Cardiac muscle cell (in vitro differentiated cells and primary cell): ENCODE measurements at regions not wholly inside any gene's neighbourhood (a gene's known extent, or its start where the extent isn't known, plus 50 kb on each side); places are given as distances from the start of the nearest gene placed in this dataset.

Experiments used
- DNase-seq, 2 donors: peaks; one replicate each; pipeline versions ENCODE4 v3.0.0 to v3.0.0-alpha.2; 2010 to 2017; ENCODE audit warnings: low read depth in 1 of 2, low spot score in 1 of 2
- H3K27ac ChIP-seq: fragments of 200-600 bp; sonication (generic); 2 replicates; pipeline ENCODE4 v1.5.1; 2016
- H3K27me3 ChIP-seq: fragments of 200-600 bp; sonication (generic); 2 replicates; pipeline ENCODE4 v1.6.0; 2016; ENCODE audit warnings: control low read depth
- H3K36me3 ChIP-seq: fragments of 200-600 bp; sonication (generic); 2 replicates; pipeline ENCODE4 v1.5.1; 2016; ENCODE audit warnings: control low read depth
- H3K4me1 ChIP-seq: fragments of 200-600 bp; sonication (generic); 2 replicates; pipeline ENCODE4 v1.8.1; 2017; ENCODE audit warnings: low read depth, mild to moderate bottlenecking, mixed run types
- H3K4me3 ChIP-seq: fragments of 200-600 bp; sonication (generic); 2 replicates; pipeline ENCODE4 v1.5.1; 2016; ENCODE audit warnings: mild to moderate bottlenecking
- H3K9me3 ChIP-seq: fragments of 200-600 bp; sonication (generic); 2 replicates; pipeline ENCODE4 v1.5.1; 2017; ENCODE audit warnings: low read depth, mild to moderate bottlenecking, control low read depth
- CTCF ChIP-seq: IDR thresholded peaks from 2 replicates; pipeline ENCODE4 v1.5.1; 2012; ENCODE audit warnings: low read depth, mild to moderate bottlenecking, low read length

- Histone ChIP-seq H3K27me3 (no peaks in the 10 kb centered on the region), H3K9me3 (no peaks in the 10 kb centered on the region), H3K36me3 (no peaks in the 10 kb centered on the region), H3K4me3 (no peak overlapping the region), H3K27ac (no peak overlapping the region), H3K4me1 (no peaks in the 10 kb centered on the region)
- no peak for DNase-seq
- TF ChIP-seq CTCF = no peak
Observed at GRCh38 chr4:110368409-110368808, 107.5 kb upstream of the ENPEP start.

GRCh38 chr4:110367156-110367555 is 108.8 kb upstream of the ENPEP start:
- no peak overlapping the region for H3K4me3 ChIP-seq
- no peaks in the 10 kb centered on the region for H3K27me3 ChIP-seq
- TF ChIP-seq CTCF = no peak
- no peaks in the 10 kb centered on the region for H3K36me3 ChIP-seq
- no peaks in the 10 kb centered on the region for H3K4me1 ChIP-seq
- no peak overlapping the region for H3K27ac ChIP-seq
- DNase-seq = no peak
- H3K9me3 ChIP-seq = no peaks in the 10 kb centered on the region

GRCh38 chr4:110365761-110366160 is 110.2 kb upstream of the ENPEP start:
- Histone ChIP-seq H3K9me3 (no peaks in the 10 kb centered on the region), H3K27ac (no peak overlapping the region), H3K4me3 (no peak overlapping the region), H3K4me1 (no peaks in the 10 kb centered on the region), H3K36me3 (no peaks in the 10 kb centered on the region), H3K27me3 (no peaks in the 10 kb centered on the region)
- DNase-seq = no peak
- no peak for TF ChIP-seq CTCF

GRCh38 chr4:110364911-110365520 is 110.9 kb upstream of the ENPEP start:
- no peak overlapping the region for H3K27ac ChIP-seq
- no peaks in the 10 kb centered on the region for H3K9me3 ChIP-seq
- peak in 1 of 2 donors; percentile 44 for DNase-seq
- no peaks in the 10 kb centered on the region for H3K27me3 ChIP-seq
- H3K4me3 ChIP-seq = no peak overlapping the region
- H3K36me3 ChIP-seq = no peaks in the 10 kb centered on the region
- H3K4me1 ChIP-seq = no peaks in the 10 kb centered on the region
- no peak for TF ChIP-seq CTCF

GRCh38 chr4:110361921-110362320 is 114.0 kb upstream of the ENPEP start:
- no peaks in the 10 kb centered on the region for H3K4me1 ChIP-seq
- H3K4me3 ChIP-seq = no peak overlapping the region
- no peaks in the 10 kb centered on the region for H3K9me3 ChIP-seq
- peak in 1 of 2 donors; percentile 85 for DNase-seq
- H3K27me3 ChIP-seq = no peaks in the 10 kb centered on the region
- no peaks in the 10 kb centered on the region for H3K36me3 ChIP-seq
- no peak overlapping the region for H3K27ac ChIP-seq
- TF ChIP-seq CTCF = no peak
